Stomach (tissue), 8 donors: ENCODE measurements at regions not wholly inside any gene's neighbourhood (a gene's known extent, or its start where the extent isn't known, plus 50 kb on each side); places are given as distances from the start of the nearest gene placed in this dataset.
A peak's percentile ranks its signal among the peaks of the same experiment; 100 is the strongest.

Experiments
- DNase-seq, 2 donors: peaks; one replicate each; pipeline versions ENCODE4 v3.0.0 to v3.0.0-alpha.2; 2013 to 2019
- H3K27ac ChIP-seq, 5 donors: fragments of 200-600 bp in 4 of 5; sonication (generic) in 4 of 5; one replicate each; pipeline ENCODE4 v1.5.1; 2013 to 2019; ENCODE audit warnings: mild to moderate bottlenecking in 1 of 5, moderate library complexity in 1 of 5
- H3K27me3 ChIP-seq, 3 donors: fragments of 200-600 bp; sonication (generic); one replicate each; pipeline ENCODE4 v1.5.1; 2017 to 2019; ENCODE audit warnings: mixed run types in 1 of 3
- H3K36me3 ChIP-seq, 4 donors: fragments of 200-600 bp; sonication (generic); 1 replicate in 3 of 4; 2 replicates in 1 of 4; pipeline ENCODE4 v1.5.1; 2016 to 2019
- H3K4me1 ChIP-seq, 4 donors: fragments of 200-600 bp; sonication (generic); one replicate each; pipeline ENCODE4 v1.5.1; 2016 to 2019
- H3K4me3 ChIP-seq, 4 donors: fragments of 200-600 bp; sonication (generic) in 3 of 4; one replicate each; pipeline ENCODE4 v1.5.1; 2016 to 2019; ENCODE audit warnings: mild to moderate bottlenecking in 1 of 4
- H3K9me3 ChIP-seq, 4 donors: fragments of 200-600 bp; sonication (generic); one replicate each; pipeline ENCODE4 v1.5.1; 2016 to 2019
- CTCF ChIP-seq, 7 experiments: fragments of 450-650 bp in 4 of 7; fragments of 200-600 bp in 3 of 7; sonication (generic) in 3 of 7; IDR thresholded peaks; one replicate each; pipeline ENCODE4 v1.5.1; 2016 to 2019; ENCODE audit warnings: antibody characterized with exemption in 7 of 7, control low read depth in 2 of 7, mild to moderate bottlenecking in 1 of 7
- EP300 ChIP-seq: sonication (generic); formaldehyde crosslinking; IDR thresholded peaks from one replicate; pipeline ENCODE4 v1.6.1; 2017; ENCODE audit warnings: antibody characterized with exemption
- POLR2A ChIP-seq, 4 donors: fragments of 450-650 bp; IDR thresholded peaks; one replicate each; pipeline ENCODE4 v1.6.1; 2016; ENCODE audit warnings: antibody characterized with exemption in 4 of 4, control low read depth in 2 of 4, mild to moderate bottlenecking in 1 of 4, moderate library complexity in 1 of 4
- POLR2AphosphoS5 ChIP-seq, 3 donors: sonication (generic); formaldehyde crosslinking; IDR thresholded peaks; one replicate each; pipeline ENCODE4 v1.6.1; 2016; ENCODE audit warnings: antibody characterized with exemption in 3 of 3
- WGBS, 5 donors: extraction: QIAGEN DNeasy Blood & Tissue Kit in 3 of 5; methylation state at CpG; one replicate each; pipeline versions ENCODE4 v1.1.5 to v1.1.7; 2013 to 2018; 5-methylcytosine and 5-hydroxymethylcytosine counted together
- intact Hi-C: fragments of 100-400 bp; cut with DNase I; formaldehyde crosslinking; loops from one replicate; pipeline ENCODE4 v1.15.1; 2023; ENCODE audit warnings: low total_unique reads
- donor health status: healthy with polysubstance abuse.
- donor health status: Bipolar disorder and iron deficiency.
- donor health status: healthy.

GRCh38 chr18:73976433-73976832 is 171.2 kb downstream of the FBXO15 start:
- Histone ChIP-seq H3K9me3 (no peaks in the 10 kb centered on the region), H3K36me3 (no peaks in the 10 kb centered on the region), H3K27me3 (no peaks in the 10 kb centered on the region), H3K4me3 (no peak overlapping the region), H3K4me1 (no peaks in the 10 kb centered on the region), H3K27ac (no peak overlapping the region)
- TF ChIP-seq CTCF (IDR thresholded peaks at IDR 0.05) = no peak
- TF ChIP-seq POLR2A (IDR thresholded peaks at IDR 0.05) = no peak
- TF ChIP-seq POLR2AphosphoS5 (IDR thresholded peaks at IDR 0.05) = no peak
- intact Hi-C loops = no loop called here
- no peak for DNase-seq
- WGBS, 5 donors = 23 to 68% (median 46%) methylated on average over 3 of the region's 3 CpGs

GRCh38 chr18:73975266-73975665 is 172.4 kb downstream of the FBXO15 start:
- no peak overlapping the region for H3K4me3 ChIP-seq
- peak in 1 of 2 donors; percentile 3 for DNase-seq
- intact Hi-C loops = no loop called here
- no peaks in the 10 kb centered on the region for H3K9me3 ChIP-seq
- H3K4me1 ChIP-seq = no peaks in the 10 kb centered on the region
- no peak for TF ChIP-seq POLR2AphosphoS5 (IDR thresholded peaks at IDR 0.05)
- TF ChIP-seq EP300 = no peak
- no peak for TF ChIP-seq POLR2A (IDR thresholded peaks at IDR 0.05)
- TF ChIP-seq CTCF (IDR thresholded peaks at IDR 0.05) = no peak
- 52 to 77% (median 66%) methylated on average over 7 of the region's 7 CpGs for WGBS, 5 donors
- H3K27ac ChIP-seq = no peak overlapping the region
- no peaks in the 10 kb centered on the region for H3K36me3 ChIP-seq
- H3K27me3 ChIP-seq = no peaks in the 10 kb centered on the region

GRCh38 chr18:73973972-73974371 is 173.7 kb downstream of the FBXO15 start:
- intact Hi-C loops = no loop called here
- 93 to 98% (median 97%) methylated on average over 4 of the region's 4 CpGs for WGBS, 5 donors

GRCh38 chr18:73966954-73967353 is 180.7 kb downstream of the FBXO15 start:
- Histone ChIP-seq H3K4me3 (no peak overlapping the region), H3K4me1 (no peaks in the 10 kb centered on the region), H3K27me3 (no peaks in the 10 kb centered on the region), H3K9me3 (no peaks in the 10 kb centered on the region), H3K27ac (no peak overlapping the region), H3K36me3 (no peaks in the 10 kb centered on the region)
- WGBS, 5 donors = 59 to 74% (median 66%) methylated on average over 2 of the region's 2 CpGs
- TF ChIP-seq CTCF (IDR thresholded peaks at IDR 0.05) (no peak), EP300 (no peak), POLR2AphosphoS5 (IDR thresholded peaks at IDR 0.05) (no peak), POLR2A (IDR thresholded peaks at IDR 0.05) (no peak)
- intact Hi-C loops = no loop called here
- no peak for DNase-seq

More at GRCh38 chr18:73973972-73974371, 173.7 kb downstream of the FBXO15 start:
- no peak for TF ChIP-seq POLR2A (IDR thresholded peaks at IDR 0.05)
- no peak for TF ChIP-seq CTCF (IDR thresholded peaks at IDR 0.05)
- no peak for TF ChIP-seq EP300
- no peak for TF ChIP-seq POLR2AphosphoS5 (IDR thresholded peaks at IDR 0.05)
- H3K4me1 ChIP-seq = no peaks in the 10 kb centered on the region
- H3K36me3 ChIP-seq = no peaks in the 10 kb centered on the region
- no peaks in the 10 kb centered on the region for H3K9me3 ChIP-seq
- no peak overlapping the region for H3K27ac ChIP-seq
- H3K4me3 ChIP-seq = no peak overlapping the region
- no peak for DNase-seq
- no peaks in the 10 kb centered on the region for H3K27me3 ChIP-seq
